ENCODE measurements at regions not wholly inside any gene's neighbourhood (a gene's known extent, or its start where the extent isn't known, plus 50 kb on each side); places are given as distances from the start of the nearest gene placed in this dataset.
A peak's percentile ranks its signal among the peaks of the same experiment; 100 is the strongest.

- BruUV-seq (replicated peaks) = no TSS peak
- Histone ChIP-seq H3K79me2 (ENCODE audit: control insufficient read depth, insufficient read depth, low read length) (no peaks in the 10 kb centered on the region), H3K9me3 (replicated peaks; ENCODE audit: control insufficient read depth, insufficient read depth, low read depth, low read length) (peaks cover 8% of the 10 kb centered on the region), H3K9ac (ENCODE audit: insufficient read depth in 1 of 2, low read depth in 2 of 2, low read length in 2 of 2) (no peak overlapping the region), H3K4me3 (no peak overlapping the region), H2AFZ (ENCODE audit: low read depth, low read length) (no peak overlapping the region), H3K27ac (ENCODE audit: extremely low read depth, low read depth, low read length) (peak overlapping the region; percentile 0; the same call in 1 of the 3 replicates), H4K20me1 (replicated peaks; ENCODE audit: control insufficient read depth, insufficient read depth, low read length) (no peaks in the 10 kb centered on the region), H3K4me2 (ENCODE audit: insufficient read depth, low read length) (no peak overlapping the region), H3K9me1 (ENCODE audit: control insufficient read depth, insufficient read depth, low read length) (peaks cover 3% of the 10 kb centered on the region), H3K27me3 (ENCODE audit: control insufficient read depth in 2 of 2, insufficient read depth in 2 of 2, low read length in 2 of 2) (no peaks in the 10 kb centered on the region), H3K36me3 (ENCODE audit: control insufficient read depth, insufficient read depth, low read length) (no peaks in the 10 kb centered on the region), H3K4me1 (replicated peaks in 1 of 2; ENCODE audit: control insufficient read depth in 2 of 2, insufficient read depth in 2 of 2, low read length in 2 of 2) (peaks cover 30 to 69% of the 10 kb centered on the region in 2 experiments)
- in situ Hi-C loops (cut with MboI) = no loop called here
- ChIA-PET CTCF (ENCODE audit: low intra/inter-chr PET ratio) (no interaction called here), POLR2A (interaction anchor here (0.7 kb wide), 1 partner anchor 24 kb away, joined by 3 read pairs; no protein-coding TSS in a partner anchor)
- DNase-seq (ENCODE audit: extremely low read depth in 1 of 4, low spot score in 3 of 4) (no peak), FAIRE-seq (peak; percentile 32), ATAC-seq (no peak)
- WGBS (ENCODE audit: insufficient coverage, low coverage, missing lambda C conversion rate) = 82% methylated on average over 14 of the region's 15 CpGs
- intact Hi-C loops (cut with micrococcal nuclease) = no loop called here
- TF ChIP-seq MTF1 (CRISPR knock-in tag; IDR thresholded peaks at IDR 0.05; ENCODE audit: borderline replicate concordance) = no peak
- 0 out of 4 replicates have a peak, but pooled peaks of 1 of the 2 experiments have one; percentile 30 for TF ChIP-seq MLLT1 (IDR thresholded peaks at IDR 0.05)
- TF ChIP-seq BRD4 (IDR thresholded peaks at IDR 0.05) = no peak
- no peak for TF ChIP-seq PYGO2 (tag; IDR thresholded peaks at IDR 0.05)
- peak; percentile 72 for TF ChIP-seq EHMT2 (IDR thresholded peaks at IDR 0.05)
- TF ChIP-seq CEBPG (CRISPR knock-in tag; IDR thresholded peaks at IDR 0.05) = no peak
- TF ChIP-seq CEBPG (tag; conservative IDR thresholded peaks at IDR 0.05 in 1 of 2, IDR thresholded peaks at IDR 0.05 in 1 of 2) = no peak
- TF ChIP-seq KDM1A (IDR thresholded peaks at IDR 0.05) = 0 out of 4 replicates have a peak, but pooled peaks of 1 of the 2 experiments have one; percentile 30
- no peak for TF ChIP-seq SMC3 (conservative IDR thresholded peaks at IDR 0.05; ENCODE audit: insufficient read depth, low read depth, low read length)
- TF ChIP-seq YBX1 (IDR thresholded peaks at IDR 0.05) = 0 out of 2 replicates have a peak, but pooled peaks have one; percentile 8
- TF ChIP-seq NFRKB (IDR thresholded peaks at IDR 0.05; ENCODE audit: low read depth) = peak; percentile 16; the same call in 1 of the 2 replicates
- TF ChIP-seq TAF7 (tag; IDR thresholded peaks at IDR 0.05) = peak; percentile 32; the same call in 1 of the 2 replicates
- TF ChIP-seq ATF1 (CRISPR knock-in tag; IDR thresholded peaks at IDR 0.05) = no peak
- TF ChIP-seq ATF1 (tag; IDR thresholded peaks at IDR 0.05) = peak; percentile 16; the same call in 1 of the 2 replicates
- 0 out of 2 replicates have a peak, but pooled peaks have one; percentile 21 for TF ChIP-seq GATAD2A (IDR thresholded peaks at IDR 0.05)
- no peak for TF ChIP-seq ZNF124 (CRISPR knock-in tag; IDR thresholded peaks at IDR 0.05)
- TF ChIP-seq ZBTB2 (IDR thresholded peaks at IDR 0.05) = peak; percentile 22; the same call in 1 of the 2 replicates
- TF ChIP-seq NBN (IDR thresholded peaks at IDR 0.05; ENCODE audit: low read depth) = 0 out of 2 replicates have a peak, but pooled peaks have one; percentile 12
- 0 out of 2 replicates have a peak, but pooled peaks have one; percentile 10 for TF ChIP-seq HBP1 (CRISPR knock-in tag; IDR thresholded peaks at IDR 0.05)
- TF ChIP-seq MED1 (CRISPR knock-in tag; IDR thresholded peaks at IDR 0.05; ENCODE audit: borderline replicate concordance) = no peak
Measured at GRCh38 chr16:88330971-88331890, 51.5 kb upstream of the ZNF469 start.

All from K562 (cell line).